Muscle layer of colon (tissue), 2 donors: ENCODE measurements at regions not wholly inside any gene's neighbourhood (a gene's known extent, or its start where the extent isn't known, plus 50 kb on each side); places are given as distances from the start of the nearest gene placed in this dataset.

Source experiments
- H3K27ac ChIP-seq: one replicate; pipeline ENCODE4 v1.7.0; 2013; ENCODE audit warnings: low read depth, mild to moderate bottlenecking, low read length, moderate library complexity
- H3K27me3 ChIP-seq, 2 donors: one replicate each; pipeline ENCODE4 v1.7.0; 2013; ENCODE audit warnings: low read length in 2 of 2, mild to moderate bottlenecking in 2 of 2; ENCODE audit not compliant: insufficient read depth in 2 of 2, control insufficient read depth in 1 of 2
- H3K36me3 ChIP-seq: one replicate; pipeline ENCODE4 v1.7.0; 2013; ENCODE audit warnings: mild to moderate bottlenecking, low read length; ENCODE audit not compliant: insufficient read depth
- H3K4me1 ChIP-seq: one replicate; pipeline ENCODE4 v1.7.0; 2013; ENCODE audit warnings: mild to moderate bottlenecking, low read length; ENCODE audit not compliant: insufficient read depth
- H3K4me3 ChIP-seq, 2 donors: one replicate each; pipeline ENCODE4 v1.7.0; 2013; ENCODE audit warnings: low read length in 2 of 2, low read depth in 1 of 2, mild to moderate bottlenecking in 1 of 2, moderate library complexity in 1 of 2
- H3K9ac ChIP-seq: one replicate; pipeline ENCODE4 v1.7.0; 2013; ENCODE audit warnings: low read length
- H3K9me3 ChIP-seq: one replicate; pipeline ENCODE4 v1.7.0; 2013; ENCODE audit warnings: mild to moderate bottlenecking, low read length
- donor health status: abdominal sarcoma.
- donor health status: Adenocarcinoma of cecum.

DNA sequence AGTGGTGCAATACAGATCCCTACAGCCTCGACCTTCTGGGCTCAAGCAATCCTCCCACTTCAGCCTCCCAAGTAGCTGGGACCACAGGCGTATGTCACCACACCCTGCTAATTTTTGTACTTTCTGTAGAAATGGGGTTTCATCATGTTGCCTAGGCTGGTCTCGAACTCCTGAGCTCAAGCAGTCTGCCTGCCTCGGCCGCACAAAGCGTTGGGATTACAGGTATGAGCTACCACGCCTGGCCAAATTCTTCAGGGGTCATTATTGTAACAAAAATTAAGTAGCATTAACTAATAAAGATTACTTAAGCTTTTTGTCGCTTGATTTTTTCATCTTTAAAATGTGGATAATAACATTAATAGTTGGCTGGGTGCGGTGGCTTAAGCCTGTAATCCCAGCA, 195.3 kb upstream of the IER5L start:
- H3K9me3 ChIP-seq: no peaks in the 10 kb centered on the region
- no peaks in the 10 kb centered on the region for H3K4me1 ChIP-seq
- no peak overlapping the region for H3K4me3 ChIP-seq
- H3K27ac ChIP-seq: no peak overlapping the region
- no peaks in the 10 kb centered on the region for H3K36me3 ChIP-seq
- H3K27me3 ChIP-seq: no peaks in the 10 kb centered on the region
- H3K9ac ChIP-seq: no peak overlapping the region

DNA sequence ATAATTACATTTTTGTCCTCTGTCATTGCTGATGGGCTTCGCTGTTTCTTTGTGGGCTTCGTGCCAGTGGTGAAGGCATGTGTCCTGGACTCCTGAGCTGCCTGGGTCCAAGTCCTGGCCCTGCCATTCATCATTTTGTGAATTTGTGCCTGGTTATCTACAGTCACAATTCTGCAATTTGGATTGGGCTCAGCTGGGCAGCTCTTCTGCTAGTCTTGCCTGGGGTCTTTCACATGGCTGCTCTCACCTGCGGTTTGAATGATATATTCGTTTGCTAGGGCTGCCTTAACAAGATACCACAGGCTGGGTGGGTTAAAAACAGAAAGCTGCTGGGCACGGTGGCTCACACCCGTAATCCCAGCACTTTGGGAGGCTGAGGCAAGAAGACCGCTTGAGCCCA, 192.7 kb upstream of the IER5L start:
- H3K36me3 ChIP-seq: no peaks in the 10 kb centered on the region
- H3K4me3 ChIP-seq: no peak overlapping the region
- H3K27me3 ChIP-seq: no peaks in the 10 kb centered on the region
- H3K27ac ChIP-seq: no peak overlapping the region
- no peaks in the 10 kb centered on the region for H3K9me3 ChIP-seq
- H3K4me1 ChIP-seq: no peaks in the 10 kb centered on the region
- no peak overlapping the region for H3K9ac ChIP-seq

DNA sequence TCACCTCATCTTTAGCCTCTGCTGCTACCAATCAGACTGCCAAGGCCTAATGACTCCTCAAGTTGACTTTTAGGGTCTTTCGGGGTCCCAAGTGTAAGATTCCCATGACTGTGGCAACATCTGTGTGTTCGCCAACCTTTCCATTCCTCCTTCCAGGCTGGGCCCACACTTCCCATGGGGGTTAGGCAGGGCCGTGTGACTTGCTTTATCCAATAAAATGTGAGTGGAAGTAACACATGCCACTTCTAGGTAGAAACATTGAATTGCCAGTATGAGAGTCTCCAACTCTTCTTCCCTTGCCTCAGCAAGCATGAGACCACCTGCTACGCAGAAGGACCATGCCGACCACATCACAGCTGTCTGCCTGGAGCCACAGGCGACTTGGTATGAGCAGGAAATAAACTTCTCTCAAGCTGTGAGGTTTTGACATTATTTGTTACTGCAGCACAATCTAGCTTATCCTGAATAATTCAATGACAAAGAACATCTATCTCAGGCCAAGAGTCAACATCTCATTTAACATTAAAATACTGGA, 190.4 kb upstream of the IER5L start:
- Histone ChIP-seq H3K9ac (no peak overlapping the region), H3K27ac (no peak overlapping the region), H3K9me3 (no peaks in the 10 kb centered on the region), H3K4me3 (no peak overlapping the region), H3K36me3 (no peaks in the 10 kb centered on the region), H3K4me1 (no peaks in the 10 kb centered on the region), H3K27me3 (no peaks in the 10 kb centered on the region)

DNA sequence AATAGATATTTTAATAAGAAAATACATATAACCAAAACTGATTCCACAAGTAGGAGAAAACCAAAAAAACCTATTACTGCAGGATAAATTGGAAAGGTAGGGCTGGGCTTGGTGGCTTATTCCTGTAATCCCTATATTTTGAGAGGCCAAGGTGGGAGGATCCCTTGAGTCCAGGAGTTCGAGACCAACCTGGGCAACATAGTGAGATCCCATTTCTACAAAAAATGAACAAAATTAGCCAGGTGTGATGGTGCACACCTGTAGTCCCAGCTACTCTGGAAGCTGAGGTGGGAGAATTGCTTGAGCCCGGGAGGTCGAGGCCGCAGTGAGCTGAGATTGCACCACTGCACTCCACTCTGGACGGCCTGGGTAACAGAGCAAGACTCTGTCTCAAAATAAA, 189.2 kb upstream of the IER5L start:
- no peak overlapping the region for H3K4me3 ChIP-seq
- no peak overlapping the region for H3K9ac ChIP-seq
- no peaks in the 10 kb centered on the region for H3K36me3 ChIP-seq
- no peaks in the 10 kb centered on the region for H3K4me1 ChIP-seq
- H3K9me3 ChIP-seq: no peaks in the 10 kb centered on the region
- H3K27me3 ChIP-seq: no peaks in the 10 kb centered on the region
- no peak overlapping the region for H3K27ac ChIP-seq

DNA sequence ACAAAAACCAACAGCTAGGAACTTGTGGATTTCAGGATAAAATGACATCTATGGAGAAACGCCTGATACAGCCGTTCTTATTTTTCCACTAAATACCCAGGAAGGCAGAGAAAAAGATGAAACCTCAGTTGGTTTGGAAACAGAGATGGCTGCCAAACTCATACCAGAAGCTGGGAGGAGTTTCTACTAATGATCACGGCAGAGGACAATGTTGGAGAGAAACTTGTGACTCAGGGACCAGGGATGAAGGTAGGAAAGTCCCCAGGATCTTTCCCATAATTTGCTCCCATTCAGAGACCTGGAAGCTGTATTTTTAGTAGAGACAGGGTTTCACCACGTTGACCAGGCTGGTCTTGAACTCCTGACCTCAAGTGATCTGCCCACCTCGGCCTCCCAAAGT, 187.1 kb upstream of the IER5L start:
- no peak overlapping the region for H3K9ac ChIP-seq
- H3K36me3 ChIP-seq: no peaks in the 10 kb centered on the region

DNA sequence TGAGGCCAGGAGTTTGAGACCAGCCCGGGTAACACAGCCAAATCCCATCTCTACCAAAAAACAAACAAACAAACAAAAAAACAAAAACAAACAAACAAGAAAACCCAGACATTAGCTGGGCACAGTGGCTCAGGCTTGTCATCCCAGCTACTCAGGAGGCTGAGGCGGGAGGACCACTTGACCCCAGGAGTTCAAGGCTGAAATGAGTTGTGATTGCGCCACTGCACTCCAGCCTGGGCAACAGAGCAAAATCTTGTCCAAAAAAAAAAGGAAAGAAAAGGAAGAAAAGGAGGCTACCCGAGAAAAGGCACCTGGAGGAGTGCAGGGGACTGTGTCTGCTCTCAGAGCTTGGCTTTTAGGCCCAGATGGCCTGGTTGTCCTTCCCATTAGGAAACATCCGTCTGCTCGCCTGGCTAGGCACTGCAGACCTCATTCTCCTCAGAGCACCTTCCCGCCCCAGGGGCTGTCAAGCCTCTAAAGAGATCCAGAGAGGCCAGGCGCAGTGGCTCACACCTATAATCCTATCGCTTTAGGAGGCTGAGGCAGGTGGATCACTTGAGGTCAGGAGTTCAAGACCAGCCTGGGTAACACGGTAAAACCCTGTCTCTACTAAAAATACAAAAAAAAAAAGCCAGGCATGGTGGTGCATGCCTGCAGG, 185.3 kb upstream of the IER5L start:
- no peak overlapping the region for H3K4me3 ChIP-seq
- no peak overlapping the region for H3K9ac ChIP-seq
- no peaks in the 10 kb centered on the region for H3K36me3 ChIP-seq

More for the DNA sequence above, 187.1 kb upstream of the IER5L start:
- no peak overlapping the region for H3K27ac ChIP-seq
- no peaks in the 10 kb centered on the region for H3K27me3 ChIP-seq
- no peak overlapping the region for H3K4me3 ChIP-seq
- H3K9me3 ChIP-seq: no peaks in the 10 kb centered on the region
- no peaks in the 10 kb centered on the region for H3K4me1 ChIP-seq

DNA sequence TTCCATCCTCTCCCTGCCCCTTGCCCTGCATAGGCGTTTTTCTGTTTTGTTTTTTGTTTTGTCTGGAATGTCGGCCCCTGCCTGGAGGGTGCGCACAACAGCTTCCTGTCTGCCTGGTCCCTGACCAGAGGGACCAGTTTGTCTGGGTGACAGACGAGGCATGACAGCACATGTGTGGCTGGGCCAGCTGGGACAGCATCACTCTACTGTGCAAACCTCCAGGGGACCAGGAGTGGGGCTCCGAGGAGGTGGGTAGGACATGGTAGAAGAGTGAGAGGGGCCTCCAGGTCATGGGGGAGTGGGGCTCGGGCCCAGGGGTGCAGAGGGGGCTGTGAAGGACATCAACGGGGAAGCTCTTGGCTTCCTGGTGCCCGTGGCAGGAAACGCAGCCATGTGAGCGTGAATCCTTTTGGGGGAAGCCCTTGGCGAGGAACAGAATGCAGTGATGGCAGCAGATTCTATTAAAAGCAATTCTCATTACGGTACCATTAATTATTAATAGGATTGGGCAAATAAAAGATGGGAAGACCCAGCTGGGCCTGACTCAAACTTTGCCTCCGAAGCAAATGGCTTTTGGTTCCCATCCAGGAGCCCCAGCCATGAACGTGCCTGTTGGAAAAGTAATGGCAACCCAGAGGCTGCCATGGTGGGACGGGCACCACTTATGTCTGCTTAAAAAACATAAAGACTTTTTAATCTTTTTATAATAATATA, 184.4 kb upstream of the IER5L start:
- H3K4me3 ChIP-seq: no peak overlapping the region
- H3K4me1 ChIP-seq: no peaks in the 10 kb centered on the region
- H3K27ac ChIP-seq: no peak overlapping the region
- no peaks in the 10 kb centered on the region for H3K9me3 ChIP-seq
- H3K9ac ChIP-seq: no peak overlapping the region
- H3K36me3 ChIP-seq: no peaks in the 10 kb centered on the region
- H3K27me3 ChIP-seq: no peaks in the 10 kb centered on the region

More for the DNA sequence above, 185.3 kb upstream of the IER5L start:
- H3K27ac ChIP-seq: no peak overlapping the region
- H3K4me1 ChIP-seq: no peaks in the 10 kb centered on the region
- no peaks in the 10 kb centered on the region for H3K9me3 ChIP-seq
- no peaks in the 10 kb centered on the region for H3K27me3 ChIP-seq

DNA sequence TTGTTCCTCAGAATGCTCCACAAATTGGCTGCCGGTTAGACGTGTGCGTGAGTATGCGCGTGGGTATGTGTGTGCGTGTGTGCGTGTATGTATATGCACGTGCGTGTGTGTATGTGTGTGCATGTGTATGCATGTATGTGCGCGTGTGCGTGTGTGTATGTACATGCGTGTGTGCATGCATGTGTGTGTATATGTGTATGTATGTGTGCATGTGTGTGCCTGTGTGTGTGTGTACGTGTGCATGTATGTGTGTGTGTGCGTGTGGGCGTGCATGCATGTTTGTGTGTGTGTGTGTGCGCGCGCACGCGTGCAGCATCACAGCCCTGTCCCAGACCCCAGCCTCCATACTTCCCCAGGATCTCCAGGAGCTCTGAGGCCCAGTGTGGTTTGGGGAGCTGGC, 183.1 kb upstream of the IER5L start:
- Histone ChIP-seq H3K9ac (no peak overlapping the region), H3K4me3 (no peak overlapping the region), H3K4me1 (no peaks in the 10 kb centered on the region), H3K27me3 (no peaks in the 10 kb centered on the region), H3K27ac (no peak overlapping the region), H3K36me3 (no peaks in the 10 kb centered on the region), H3K9me3 (no peaks in the 10 kb centered on the region)

DNA sequence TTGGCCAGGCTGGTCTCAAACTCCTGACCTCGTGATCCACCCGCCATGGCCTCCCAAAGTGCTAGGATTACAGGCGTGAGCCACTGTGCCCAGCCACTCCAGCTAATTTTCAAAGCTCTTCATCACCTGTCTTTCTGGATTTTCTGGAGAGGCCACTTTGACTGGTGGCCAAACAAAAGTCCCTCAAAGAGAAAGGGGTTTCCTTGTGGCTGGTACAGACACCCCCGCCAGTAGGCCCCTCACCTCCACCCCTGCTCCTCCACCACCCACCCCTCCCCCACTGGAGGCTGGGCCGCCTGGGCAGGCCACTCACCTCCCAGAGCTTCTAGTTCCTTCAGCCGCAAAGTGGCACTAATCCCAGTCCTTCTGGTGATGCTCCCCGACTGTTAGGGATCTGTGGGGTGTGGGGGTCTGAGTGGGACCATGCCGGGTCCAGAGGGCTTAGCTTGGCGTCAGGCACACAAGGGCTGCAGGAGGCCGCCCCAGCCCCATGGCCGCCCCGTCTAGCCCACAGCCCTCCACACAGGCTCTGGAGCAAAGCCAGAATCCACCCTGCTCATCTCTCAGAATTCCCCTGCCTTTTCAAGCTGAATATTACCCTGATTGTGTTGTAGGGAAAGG, 182.0 kb upstream of the IER5L start:
- H3K9me3 ChIP-seq: peaks cover 9% of the 10 kb centered on the region
- no peak overlapping the region for H3K4me3 ChIP-seq
- no peak overlapping the region for H3K27ac ChIP-seq
- H3K36me3 ChIP-seq: no peaks in the 10 kb centered on the region
- H3K9ac ChIP-seq: no peak overlapping the region
- no peaks in the 10 kb centered on the region for H3K4me1 ChIP-seq
- no peaks in the 10 kb centered on the region for H3K27me3 ChIP-seq

DNA sequence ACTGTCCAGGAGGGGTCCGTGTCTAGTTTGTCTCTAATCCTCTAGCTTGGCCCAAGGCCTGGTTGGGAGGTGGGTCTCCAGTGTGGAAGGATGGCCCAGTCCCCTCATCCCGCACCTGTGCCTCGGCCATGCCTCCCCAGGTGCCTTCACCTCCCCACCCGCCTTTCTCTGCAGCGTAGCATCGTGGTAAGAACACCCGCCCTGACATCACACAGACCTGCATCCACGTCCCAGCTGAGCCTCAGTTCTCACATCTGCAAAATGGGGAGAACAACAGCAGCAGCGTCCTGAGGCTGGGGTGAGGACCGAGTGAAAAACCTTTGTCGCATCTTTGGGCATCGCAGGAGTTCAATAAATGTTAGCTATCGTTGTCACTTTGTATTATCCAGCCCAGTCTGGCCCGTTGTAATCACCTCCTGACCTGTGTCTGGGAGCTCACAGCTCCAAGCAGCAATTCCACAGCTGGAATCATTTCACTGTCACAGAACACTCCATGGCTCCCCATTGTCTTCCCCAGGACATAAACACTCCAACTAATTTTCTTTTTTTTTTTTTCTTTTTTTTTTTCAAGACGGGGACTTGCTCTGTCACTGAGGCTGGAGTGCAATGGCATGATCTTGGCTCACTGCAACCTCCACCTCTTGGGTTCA, 181.2 kb upstream of the IER5L start:
- H3K4me1 ChIP-seq: no peaks in the 10 kb centered on the region
- no peak overlapping the region for H3K27ac ChIP-seq
- H3K4me3 ChIP-seq: no peak overlapping the region
- H3K36me3 ChIP-seq: no peaks in the 10 kb centered on the region
- H3K9me3 ChIP-seq: peaks cover 9% of the 10 kb centered on the region
- no peak overlapping the region for H3K9ac ChIP-seq
- H3K27me3 ChIP-seq: no peaks in the 10 kb centered on the region

DNA sequence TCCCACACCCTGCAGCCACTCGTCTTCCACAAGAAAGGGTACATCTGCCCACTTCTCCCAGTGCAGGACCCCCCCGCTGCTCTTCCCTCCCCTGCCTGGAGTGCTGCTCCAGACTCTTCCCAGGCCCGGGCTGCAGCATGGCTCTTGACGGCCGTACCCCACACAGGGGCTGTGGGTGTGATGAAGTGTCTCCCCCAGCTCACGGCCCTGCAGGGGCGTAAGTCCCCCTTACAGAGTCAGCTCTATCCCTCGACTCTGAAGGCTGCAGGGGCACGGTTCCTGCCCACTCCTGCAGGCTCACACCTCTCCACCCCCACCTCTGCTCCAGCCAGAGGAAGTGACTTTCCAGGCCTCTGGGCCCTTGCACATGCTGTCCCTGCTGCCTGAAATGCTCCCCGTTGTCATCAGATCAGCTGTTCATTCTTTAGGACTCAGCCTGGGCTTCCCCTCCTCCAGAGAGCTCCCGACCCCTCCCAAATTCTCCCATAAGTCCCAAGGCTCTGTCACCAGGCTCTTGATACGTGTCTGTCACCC, 180.6 kb upstream of the IER5L start:
- Histone ChIP-seq H3K9me3 (peaks cover 9% of the 10 kb centered on the region), H3K9ac (no peak overlapping the region), H3K27me3 (no peaks in the 10 kb centered on the region), H3K4me1 (peaks cover 5% of the 10 kb centered on the region), H3K4me3 (no peak overlapping the region), H3K36me3 (no peaks in the 10 kb centered on the region), H3K27ac (no peak overlapping the region)
